Fibroblast of lung (primary cell): ENCODE measurements at regions not wholly inside any gene's neighbourhood (a gene's known extent, or its start where the extent isn't known, plus 50 kb on each side); places are given as distances from the start of the nearest gene placed in this dataset.

Experiments
- DNase-seq, 2 donors: peaks; one replicate each; pipeline versions ENCODE4 v3.0.0 to v3.0.0-alpha.2; 2010; ENCODE audit warnings: low read depth in 2 of 2
- H2AFZ ChIP-seq: 2 replicates; pipeline ENCODE4 v1.5.1; 2012; ENCODE audit warnings: low read length, control low read depth, inconsistent platforms
- H3K27ac ChIP-seq: 2 replicates; pipeline ENCODE4 v1.5.1; 2011; ENCODE audit warnings: low read length, control low read depth; ENCODE audit not compliant: insufficient read depth
- H3K27me3 ChIP-seq: 2 replicates; pipeline ENCODE4 v1.5.1; 2011; ENCODE audit warnings: mild to moderate bottlenecking, low read length; ENCODE audit not compliant: control insufficient read depth, insufficient read depth
- H3K36me3 ChIP-seq: 2 replicates; pipeline ENCODE4 v1.5.1; 2011; ENCODE audit warnings: low read length; ENCODE audit not compliant: control insufficient read depth, insufficient read depth
- H3K4me1 ChIP-seq: 2 replicates; pipeline ENCODE4 v1.5.1; 2011; ENCODE audit warnings: low read length; ENCODE audit not compliant: control insufficient read depth, insufficient read depth; ENCODE audit errors: extremely low read depth
- H3K4me2 ChIP-seq: 2 replicates; pipeline ENCODE4 v1.5.1; 2011; ENCODE audit warnings: low read length, control low read depth; ENCODE audit not compliant: insufficient read depth; ENCODE audit errors: extremely low read depth
- H3K4me3 ChIP-seq, 4 experiments: fragments of 200-600 bp in 1 of 4; sonication (generic) in 1 of 4; replicated peaks in 1 of 4; 2 replicates each; pipeline ENCODE4 v1.5.1; 2011 to 2016; ENCODE audit warnings: low read length in 4 of 4, low read depth in 3 of 4, mild to moderate bottlenecking in 3 of 4, control low read depth in 2 of 4, inconsistent platforms in 1 of 4, mixed read lengths in 1 of 4; ENCODE audit not compliant: insufficient read depth in 1 of 4; ENCODE audit errors: control extremely low read depth in 1 of 4
- H3K79me2 ChIP-seq: 2 replicates; pipeline ENCODE4 v1.5.1; 2012; ENCODE audit warnings: mild to moderate bottlenecking, low read length, inconsistent platforms; ENCODE audit not compliant: control insufficient read depth, insufficient read depth
- H3K9ac ChIP-seq: 2 replicates; pipeline ENCODE4 v1.5.1; 2011; ENCODE audit warnings: mild to moderate bottlenecking, low read length, control low read depth; ENCODE audit not compliant: insufficient read depth
- H3K9me3 ChIP-seq: 2 replicates; pipeline ENCODE4 v1.5.1; 2012; ENCODE audit warnings: low read depth, low read length; ENCODE audit not compliant: control insufficient read depth, insufficient read depth
- H4K20me1 ChIP-seq: 2 replicates; pipeline ENCODE4 v1.5.1; 2011; ENCODE audit warnings: low read length; ENCODE audit not compliant: control insufficient read depth, insufficient read depth; ENCODE audit errors: extremely low read depth
- EZH2 ChIP-seq: IDR thresholded peaks from 2 replicates; pipeline ENCODE4 v1.5.1; 2012; ENCODE audit warnings: low read length, control low read depth, mild to moderate bottlenecking; ENCODE audit errors: missing control alignments
- TF ChIP-seq, protein P1 (sequence below), 2 donors: IDR thresholded peaks in 1 of 2; conservative IDR thresholded peaks in 1 of 2; 1 replicate in 1 of 2; 2 replicates in 1 of 2; pipeline ENCODE4 v1.5.1; 2011 to 2012; ENCODE audit warnings: low read length in 2 of 2, control low read depth in 1 of 2, inconsistent platforms in 1 of 2, low read depth in 1 of 2, mild to moderate bottlenecking in 1 of 2

DNA sequence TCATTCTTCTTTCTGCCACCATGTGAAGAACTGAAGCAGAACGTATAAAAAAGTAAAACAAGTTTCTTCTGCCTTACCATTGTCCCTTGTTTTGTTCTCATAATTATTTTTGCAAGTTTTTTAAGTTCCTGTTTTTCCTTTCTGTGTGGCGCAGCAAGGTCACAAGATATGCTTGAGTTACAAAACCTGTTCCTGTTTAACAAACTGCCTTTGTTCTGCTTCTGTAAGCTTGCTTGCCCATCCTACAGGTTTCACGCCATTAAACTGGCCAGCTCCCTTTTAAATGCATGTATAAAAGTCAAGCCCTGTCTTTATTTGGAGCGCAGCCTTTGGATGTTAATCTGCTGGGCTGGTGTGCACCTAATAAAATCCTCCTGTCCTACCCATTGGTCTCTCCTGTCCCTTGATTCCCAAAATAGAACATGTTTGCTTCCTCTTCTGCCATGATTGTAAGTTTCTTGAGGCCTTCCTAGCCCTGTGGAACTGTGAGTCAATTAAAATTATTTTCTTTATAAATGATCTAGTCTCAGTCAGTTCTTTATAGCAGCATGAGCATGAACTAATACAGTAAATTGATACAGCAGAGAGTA, 1115.4 kb downstream of the SLITRK1 start:
- Histone ChIP-seq H3K9me3 (no peaks in the 10 kb centered on the region), H3K36me3 (no peaks in the 10 kb centered on the region), H3K27ac (no peak overlapping the region), H3K4me1 (no peaks in the 10 kb centered on the region), H3K4me3 (no peak overlapping the region), H3K79me2 (no peaks in the 10 kb centered on the region), H3K27me3 (no peaks in the 10 kb centered on the region), H3K9ac (no peak overlapping the region), H4K20me1 (no peaks in the 10 kb centered on the region), H3K4me2 (no peak overlapping the region), H2AFZ (no peak overlapping the region)
- no peak for DNase-seq
- TF ChIP-seq EZH2 = no peak
- TF ChIP-seq, protein P1, sequence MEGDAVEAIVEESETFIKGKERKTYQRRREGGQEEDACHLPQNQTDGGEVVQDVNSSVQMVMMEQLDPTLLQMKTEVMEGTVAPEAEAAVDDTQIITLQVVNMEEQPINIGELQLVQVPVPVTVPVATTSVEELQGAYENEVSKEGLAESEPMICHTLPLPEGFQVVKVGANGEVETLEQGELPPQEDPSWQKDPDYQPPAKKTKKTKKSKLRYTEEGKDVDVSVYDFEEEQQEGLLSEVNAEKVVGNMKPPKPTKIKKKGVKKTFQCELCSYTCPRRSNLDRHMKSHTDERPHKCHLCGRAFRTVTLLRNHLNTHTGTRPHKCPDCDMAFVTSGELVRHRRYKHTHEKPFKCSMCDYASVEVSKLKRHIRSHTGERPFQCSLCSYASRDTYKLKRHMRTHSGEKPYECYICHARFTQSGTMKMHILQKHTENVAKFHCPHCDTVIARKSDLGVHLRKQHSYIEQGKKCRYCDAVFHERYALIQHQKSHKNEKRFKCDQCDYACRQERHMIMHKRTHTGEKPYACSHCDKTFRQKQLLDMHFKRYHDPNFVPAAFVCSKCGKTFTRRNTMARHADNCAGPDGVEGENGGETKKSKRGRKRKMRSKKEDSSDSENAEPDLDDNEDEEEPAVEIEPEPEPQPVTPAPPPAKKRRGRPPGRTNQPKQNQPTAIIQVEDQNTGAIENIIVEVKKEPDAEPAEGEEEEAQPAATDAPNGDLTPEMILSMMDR (conservative IDR thresholded peaks at IDR 0.05 in 1 of 2, IDR thresholded peaks at IDR 0.05 in 1 of 2; ENCODE audit: low read depth in 1 of 2, low read length in 2 of 2) = no peak

DNA sequence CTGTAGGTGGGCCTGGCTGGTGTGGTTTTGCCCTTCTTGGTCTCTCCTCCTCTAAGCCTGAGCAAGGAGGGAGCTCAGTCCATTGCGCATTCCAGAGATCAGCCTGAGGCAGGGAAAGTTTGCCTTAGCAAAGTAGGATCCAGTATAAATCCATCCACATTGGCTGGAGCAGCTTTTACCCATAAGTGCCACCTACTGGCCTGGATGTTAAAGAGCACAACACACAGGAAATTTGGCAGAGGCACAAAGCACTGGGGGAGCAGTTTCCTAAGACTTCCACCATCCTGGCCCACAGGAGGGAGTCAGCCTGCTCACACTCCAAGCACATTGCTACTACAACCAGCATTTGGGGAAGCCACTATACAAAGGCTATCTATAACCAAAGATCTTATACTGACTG, 1124.2 kb downstream of the SLITRK1 start:
- no peaks in the 10 kb centered on the region for H4K20me1 ChIP-seq
- no peaks in the 10 kb centered on the region for H3K9me3 ChIP-seq
- TF ChIP-seq, protein P1 (conservative IDR thresholded peaks at IDR 0.05 in 1 of 2, IDR thresholded peaks at IDR 0.05 in 1 of 2; ENCODE audit: low read depth in 1 of 2, low read length in 2 of 2) = peak in 1 of 2 donors; percentile 21
- no peak for TF ChIP-seq EZH2
- H2AFZ ChIP-seq = no peak overlapping the region
- no peak overlapping the region for H3K4me2 ChIP-seq
- no peak overlapping the region for H3K4me3 ChIP-seq
- no peaks in the 10 kb centered on the region for H3K79me2 ChIP-seq
- H3K4me1 ChIP-seq = no peaks in the 10 kb centered on the region
- DNase-seq = no peak
- no peaks in the 10 kb centered on the region for H3K27me3 ChIP-seq
- no peaks in the 10 kb centered on the region for H3K36me3 ChIP-seq
- no peak overlapping the region for H3K27ac ChIP-seq
- H3K9ac ChIP-seq = no peak overlapping the region

DNA sequence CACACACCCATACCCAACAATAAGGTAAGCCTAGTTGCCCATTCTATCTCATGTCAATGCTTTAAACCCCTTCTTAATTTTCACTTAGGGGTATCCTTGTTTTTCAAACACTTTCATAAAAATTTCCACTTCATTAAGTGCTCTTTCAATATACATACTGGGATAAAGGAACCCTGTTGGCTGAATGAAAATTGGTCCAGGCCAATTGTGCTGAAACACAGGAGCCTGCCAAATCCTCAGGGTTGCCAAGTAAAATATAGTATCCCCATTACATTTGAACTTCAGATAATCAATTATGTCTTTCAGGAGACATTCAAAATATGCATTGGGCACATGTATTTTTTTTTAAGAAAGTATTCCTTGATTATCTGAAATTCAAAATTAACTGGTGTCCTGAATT, 1131.1 kb downstream of the SLITRK1 start:
- Histone ChIP-seq H2AFZ (no peak overlapping the region), H4K20me1 (no peaks in the 10 kb centered on the region), H3K4me3 (no peak overlapping the region), H3K9me3 (no peaks in the 10 kb centered on the region), H3K4me2 (no peak overlapping the region), H3K27me3 (no peaks in the 10 kb centered on the region), H3K36me3 (no peaks in the 10 kb centered on the region), H3K9ac (no peak overlapping the region), H3K4me1 (no peaks in the 10 kb centered on the region), H3K79me2 (no peaks in the 10 kb centered on the region), H3K27ac (no peak overlapping the region)
- DNase-seq = peak in 1 of 2 donors; percentile 66
- no peak for TF ChIP-seq EZH2
- TF ChIP-seq, protein P1 (conservative IDR thresholded peaks at IDR 0.05 in 1 of 2, IDR thresholded peaks at IDR 0.05 in 1 of 2; ENCODE audit: low read depth in 1 of 2, low read length in 2 of 2) = no peak
